HCT116 (cell line): ENCODE measurements at regions not wholly inside any gene's neighbourhood (a gene's known extent, or its start where the extent isn't known, plus 50 kb on each side); places are given as distances from the start of the nearest gene placed in this dataset.
A peak's percentile ranks its signal among the peaks of the same experiment; 100 is the strongest.

Source experiments
- ATAC-seq: fragments of 200-7000 bp; cut with Tn5 transposase; 2 replicates; pipeline ENCODE4 v1.9.1; 2020; ENCODE audit warnings: mild to moderate bottlenecking, moderate library complexity
- BruUV-seq: library from RNA; stranded (reverse); fragments of 400-500 nt; replicated peaks from 2 replicates; lab custom pipeline; 2021; lab: Mats Ljungman, UMichigan
- CTCF ChIA-PET: fragments of 300-600 bp; sonication (Branson Sonifier 250); formaldehyde crosslinking; loops from one replicate; lab custom pipeline; 2021; ENCODE audit warnings: antibody characterized with exemption; lab: Charles Lee
- POLR2A ChIA-PET: fragments of 300-600, 350-600 bp; sonication (Branson Sonifier 250); formaldehyde crosslinking; loops from one replicate; lab custom pipeline; 2021; ENCODE audit warnings: antibody characterized with exemption; lab: Charles Lee
- RAD21 ChIA-PET, 2 experiments: fragments of 300-600 bp; sonication (Branson Sonifier 250); formaldehyde crosslinking; loops; one replicate each; lab custom pipeline; 2023; ENCODE audit warnings: low total read pairs in 2 of 2; ENCODE audit not compliant: uncharacterized antibody in 2 of 2, unreplicated experiment in 2 of 2, low non-redundant PET in 1 of 2; lab: Charles Lee
- DNase-seq: peaks from one replicate; pipeline ENCODE4 v3.0.0-alpha.2; 2010; ENCODE audit warnings: low read depth, low spot score
- H2AFZ ChIP-seq: fragments of 200-600 bp; shearing (Covaris generic), sonication (generic); 2 replicates; pipeline ENCODE4 v1.6.1; 2017; ENCODE audit warnings: low read depth, mixed run types, mixed read lengths, antibody characterized with exemption, low read length; ENCODE audit not compliant: poor library complexity, severe bottlenecking
- H3K27ac ChIP-seq: 2 replicates; pipeline ENCODE4 v1.5.1; 2012; ENCODE audit warnings: low read depth, low read length
- H3K27me3 ChIP-seq: fragments of 200-600 bp; sonication (generic); 2 replicates; pipeline ENCODE4 v1.6.1; 2016; ENCODE audit warnings: mixed run types, low read length, mixed read lengths; ENCODE audit not compliant: insufficient read depth
- H3K36me3 ChIP-seq, 2 experiments: fragments of 200-500 bp in 1 of 2; fragments of 200-600 bp in 1 of 2; sonication (Bioruptor generic) in 1 of 2; sonication (generic) in 1 of 2; 2 replicates each; pipeline versions ENCODE4 v1.5.1 to v1.6.1; 2014 to 2016; ENCODE audit warnings: low read length in 2 of 2, inconsistent platforms in 1 of 2, mixed read lengths in 1 of 2, mixed run types in 1 of 2; ENCODE audit not compliant: insufficient read depth in 2 of 2, control insufficient read depth in 1 of 2
- H3K4me1 ChIP-seq, 2 experiments: fragments of 200-600 bp in 1 of 2; sonication (generic) in 1 of 2; 2 replicates each; pipeline versions ENCODE4 v1.5.1 to v1.6.1; 2012 to 2017; ENCODE audit warnings: low read length in 2 of 2, inconsistent platforms in 1 of 2, mild to moderate bottlenecking in 1 of 2, mixed read lengths in 1 of 2, mixed run types in 1 of 2, moderate library complexity in 1 of 2; ENCODE audit not compliant: insufficient read depth in 2 of 2, control insufficient read depth in 1 of 2
- H3K4me2 ChIP-seq: fragments of 200-600 bp; sonication (generic); 2 replicates; pipeline ENCODE4 v1.6.1; 2017; ENCODE audit warnings: mixed run types, low read length, mixed read lengths
- H3K4me3 ChIP-seq, 2 experiments: fragments of 200-600 bp in 1 of 2; sonication (generic) in 1 of 2; replicated peaks in 1 of 2; 2 replicates each; pipeline ENCODE4 v1.5.1; 2011 to 2016; ENCODE audit warnings: low read length in 2 of 2, control low read depth in 1 of 2, low read depth in 1 of 2, mild to moderate bottlenecking in 1 of 2, mixed read lengths in 1 of 2, mixed run types in 1 of 2
- H3K79me2 ChIP-seq: fragments of 200-600 bp; sonication (generic); 2 replicates; pipeline ENCODE4 v1.6.1; 2017; ENCODE audit warnings: mild to moderate bottlenecking, mixed run types, low read length, moderate library complexity, mixed read lengths; ENCODE audit not compliant: insufficient read depth
- H3K9ac ChIP-seq: fragments of 200-600 bp; sonication (generic); 2 replicates; pipeline ENCODE4 v1.6.1; 2016; ENCODE audit warnings: low read length, mixed read lengths
- H3K9me2 ChIP-seq: fragments of 200-600 bp; sonication (generic), shearing (Covaris generic); 2 replicates; pipeline ENCODE4 v1.6.1; 2017; ENCODE audit warnings: mixed run types, mild to moderate bottlenecking, moderate library complexity; ENCODE audit not compliant: insufficient read depth
- H3K9me3 ChIP-seq, 2 experiments: fragments of 200-500 bp in 1 of 2; fragments of 200-600 bp in 1 of 2; sonication (Bioruptor generic) in 1 of 2; sonication (generic) in 1 of 2; 2 replicates each; pipeline ENCODE4 v1.6.1; 2014 to 2017; ENCODE audit warnings: low read length in 2 of 2, mixed read lengths in 2 of 2, inconsistent platforms in 1 of 2, low read depth in 1 of 2, mild to moderate bottlenecking in 1 of 2, mixed run types in 1 of 2, moderate library complexity in 1 of 2; ENCODE audit not compliant: control insufficient read depth in 1 of 2, insufficient read depth in 1 of 2
- H4K20me1 ChIP-seq: fragments of 200-600 bp; sonication (generic), shearing (Covaris generic); 2 replicates; pipeline ENCODE4 v1.6.1; 2017; ENCODE audit warnings: mixed run types, mild to moderate bottlenecking, moderate library complexity; ENCODE audit not compliant: insufficient read depth
- ATF3 ChIP-seq: IDR thresholded peaks from 2 replicates; pipeline ENCODE4 v1.6.1; 2012
- CBX3 ChIP-seq: IDR thresholded peaks from 2 replicates; pipeline ENCODE4 v1.6.1; 2012; ENCODE audit warnings: low read depth
- EGR1 ChIP-seq: IDR thresholded peaks from 2 replicates; pipeline ENCODE4 v1.6.1; 2012; ENCODE audit warnings: low read depth
- ELF1 ChIP-seq: IDR thresholded peaks from 2 replicates; pipeline ENCODE4 v1.6.1; 2012; ENCODE audit warnings: low read depth, borderline replicate concordance
- EZH2 ChIP-seq: fragments of 200-600 bp; sonication (generic); IDR thresholded peaks from 2 replicates; pipeline ENCODE4 v1.6.1; 2017; ENCODE audit warnings: antibody characterized with exemption, mixed run types
- EZH2phosphoT487 ChIP-seq: fragments of 200-600 bp; IDR thresholded peaks from 2 replicates; pipeline ENCODE4 v1.6.1; 2018; ENCODE audit warnings: antibody characterized with exemption, borderline replicate concordance
- FOSL1 ChIP-seq: IDR thresholded peaks from 2 replicates; pipeline ENCODE4 v1.6.1; 2012; ENCODE audit warnings: low read depth
- JUND ChIP-seq: IDR thresholded peaks from 2 replicates; pipeline ENCODE4 v1.6.1; 2012
- MAX ChIP-seq: IDR thresholded peaks from 2 replicates; pipeline ENCODE4 v1.6.1; 2012
- RAD21 ChIP-seq: IDR thresholded peaks from 2 replicates; pipeline ENCODE4 v1.6.1; 2012; ENCODE audit warnings: low read depth, mild to moderate bottlenecking
- SIN3A ChIP-seq: IDR thresholded peaks from 2 replicates; pipeline ENCODE4 v1.6.1; 2012; ENCODE audit warnings: low read depth
- TCF7L2 ChIP-seq: IDR thresholded peaks from 2 replicates; pipeline ENCODE4 v1.7.0; 2011; ENCODE audit warnings: borderline replicate concordance, inconsistent platforms; ENCODE audit not compliant: insufficient read depth, insufficient read length; ENCODE audit errors: extremely low read depth
- YY1 ChIP-seq: IDR thresholded peaks from 2 replicates; pipeline ENCODE4 v1.6.1; 2011; ENCODE audit warnings: low read length, low read depth, moderate library complexity, mild to moderate bottlenecking; ENCODE audit not compliant: insufficient replicate concordance; ENCODE audit errors: extremely low read depth
- ZBTB33 ChIP-seq: IDR thresholded peaks from 2 replicates; pipeline ENCODE4 v1.6.1; 2011; ENCODE audit warnings: mild to moderate bottlenecking, low read length, moderate library complexity; ENCODE audit not compliant: insufficient replicate concordance; ENCODE audit errors: extremely low read depth
- ZFX ChIP-seq: fragments of 450-650 bp; IDR thresholded peaks from 2 replicates; pipeline ENCODE4 v1.6.1; 2017
- intact Hi-C: fragments of 100-400 bp; cut with micrococcal nuclease; formaldehyde crosslinking; loops from 2 replicates; pipeline ENCODE4 v1.10.0; 2022
- TF ChIP-seq, protein P1 (sequence below), 3 experiments: fragments of 200-600 bp in 1 of 3; sonication (generic) in 1 of 3; IDR thresholded peaks in 2 of 3; conservative IDR thresholded peaks in 1 of 3; 2 replicates each; pipeline ENCODE4 v1.5.1; 2012 to 2017; ENCODE audit warnings: low read depth in 2 of 3, low read length in 2 of 3, antibody characterized with exemption in 1 of 3, borderline replicate concordance in 1 of 3, control low read depth in 1 of 3, mild to moderate bottlenecking in 1 of 3, mixed read lengths in 1 of 3, mixed run types in 1 of 3, moderate library complexity in 1 of 3; ENCODE audit not compliant: insufficient read depth in 1 of 3

- no peak overlapping the region for H3K4me3 ChIP-seq
- no peaks in the 10 kb centered on the region for H3K9me2 ChIP-seq
- no peaks in the 10 kb centered on the region for H3K36me3 ChIP-seq
- no peaks in the 10 kb centered on the region for H3K79me2 ChIP-seq
- DNase-seq = no peak
- no peaks in the 10 kb centered on the region for H3K27me3 ChIP-seq
- ChIA-PET CTCF (no interaction called here), RAD21 (no interaction called here), POLR2A (no interaction called here)
- TF ChIP-seq, protein P1, sequence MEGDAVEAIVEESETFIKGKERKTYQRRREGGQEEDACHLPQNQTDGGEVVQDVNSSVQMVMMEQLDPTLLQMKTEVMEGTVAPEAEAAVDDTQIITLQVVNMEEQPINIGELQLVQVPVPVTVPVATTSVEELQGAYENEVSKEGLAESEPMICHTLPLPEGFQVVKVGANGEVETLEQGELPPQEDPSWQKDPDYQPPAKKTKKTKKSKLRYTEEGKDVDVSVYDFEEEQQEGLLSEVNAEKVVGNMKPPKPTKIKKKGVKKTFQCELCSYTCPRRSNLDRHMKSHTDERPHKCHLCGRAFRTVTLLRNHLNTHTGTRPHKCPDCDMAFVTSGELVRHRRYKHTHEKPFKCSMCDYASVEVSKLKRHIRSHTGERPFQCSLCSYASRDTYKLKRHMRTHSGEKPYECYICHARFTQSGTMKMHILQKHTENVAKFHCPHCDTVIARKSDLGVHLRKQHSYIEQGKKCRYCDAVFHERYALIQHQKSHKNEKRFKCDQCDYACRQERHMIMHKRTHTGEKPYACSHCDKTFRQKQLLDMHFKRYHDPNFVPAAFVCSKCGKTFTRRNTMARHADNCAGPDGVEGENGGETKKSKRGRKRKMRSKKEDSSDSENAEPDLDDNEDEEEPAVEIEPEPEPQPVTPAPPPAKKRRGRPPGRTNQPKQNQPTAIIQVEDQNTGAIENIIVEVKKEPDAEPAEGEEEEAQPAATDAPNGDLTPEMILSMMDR (IDR thresholded peaks at IDR 0.05 in 2 of 3, conservative IDR thresholded peaks at IDR 0.05 in 1 of 3; ENCODE audit: borderline replicate concordance in 1 of 3, insufficient read depth in 1 of 3, low read depth in 2 of 3, low read length in 2 of 3) = peak in 2 of 3 experiments; percentile 25 to 42; a peak in 4 of 6 replicates
- no peak for TF ChIP-seq ATF3
- TF ChIP-seq RAD21 = peak; percentile 38; the same call in 1 of the 2 replicates
- no peaks in the 10 kb centered on the region; a peak in 1 of 4 replicates for H3K9me3 ChIP-seq
- H3K4me1 ChIP-seq = no peaks in the 10 kb centered on the region
- BruUV-seq = no TSS peak
- H3K9ac ChIP-seq = no peak overlapping the region
- H2AFZ ChIP-seq = no peak overlapping the region
- ATAC-seq = no peak
- H4K20me1 ChIP-seq = no peaks in the 10 kb centered on the region
- intact Hi-C loops = no loop called here
- H3K4me2 ChIP-seq = no peak overlapping the region
- no peak overlapping the region for H3K27ac ChIP-seq
Measured at GRCh38 chr11:22130462-22131053, 62.3 kb upstream of the ANO5 start.

GRCh38 chr11:22133776-22134175, 59.1 kb upstream of the ANO5 start:
- Histone ChIP-seq H2AFZ (no peak overlapping the region), H3K36me3 (no peaks in the 10 kb centered on the region), H3K4me3 (no peak overlapping the region), H3K9ac (no peak overlapping the region), H3K27ac (no peak overlapping the region), H3K9me2 (no peaks in the 10 kb centered on the region), H3K4me1 (no peaks in the 10 kb centered on the region), H3K79me2 (no peaks in the 10 kb centered on the region), H3K27me3 (no peaks in the 10 kb centered on the region), H3K9me3 (peaks cover 0 to 4% of the 10 kb centered on the region in 2 experiments; a peak in 1 of 4 replicates), H3K4me2 (no peak overlapping the region), H4K20me1 (no peaks in the 10 kb centered on the region)
- ATAC-seq = no peak
- BruUV-seq = no TSS peak
- ChIA-PET RAD21 (no interaction called here), CTCF (no interaction called here), POLR2A (no interaction called here)
- intact Hi-C loops = no loop called here
- no peak for DNase-seq
- TF ChIP-seq ZBTB33 = no peak
- TF ChIP-seq EGR1 = no peak
- TF ChIP-seq ELF1 = no peak
- TF ChIP-seq YY1 = no peak
- no peak for TF ChIP-seq ATF3
- TF ChIP-seq EZH2 = no peak
- TF ChIP-seq TCF7L2 = no peak
- no peak for TF ChIP-seq SIN3A
- TF ChIP-seq CBX3 = no peak
- no peak for TF ChIP-seq MAX
- no peak for TF ChIP-seq FOSL1
- TF ChIP-seq RAD21 = no peak
- TF ChIP-seq EZH2phosphoT487 = no peak
- TF ChIP-seq ZFX = no peak
- TF ChIP-seq JUND = no peak
